ENCODE measurements at regions not wholly inside any gene's neighbourhood (a gene's known extent, or its start where the extent isn't known, plus 50 kb on each side); places are given as distances from the start of the nearest gene placed in this dataset.

DNA sequence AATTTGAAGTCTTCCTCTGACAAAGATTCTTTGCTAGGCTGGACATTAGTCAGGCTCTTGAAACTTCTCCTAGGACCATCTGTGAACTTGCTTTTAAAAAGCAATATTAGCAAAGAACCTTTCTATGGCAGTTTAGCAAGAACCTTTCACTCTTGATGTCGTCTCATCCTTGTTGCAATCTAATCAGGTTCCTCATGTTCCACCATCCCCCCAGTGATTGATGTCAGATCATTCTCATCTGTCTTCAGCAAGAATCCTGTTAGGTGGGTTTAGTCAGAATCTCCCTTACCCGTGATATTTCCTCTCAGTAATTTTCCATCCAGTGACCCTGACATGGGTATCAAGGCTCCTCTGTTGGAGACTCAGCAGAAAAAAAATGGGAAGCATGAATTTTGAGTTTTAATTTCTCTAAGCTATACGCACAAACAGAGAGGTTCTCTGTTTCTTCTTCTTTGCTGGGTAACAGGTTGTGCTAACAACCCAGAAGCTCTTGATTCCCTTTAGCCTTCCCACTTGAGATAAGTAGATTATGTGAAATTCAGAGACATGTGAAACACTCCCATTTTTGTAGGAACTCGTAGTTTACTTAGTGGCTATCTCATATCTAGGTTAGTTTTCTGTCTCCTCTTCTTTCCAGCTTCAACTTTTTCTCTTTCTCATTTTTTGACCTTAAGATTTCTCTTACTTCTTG lies 507.4 kb downstream of the C4orf33 start:
- TF ChIP-seq, protein P1, sequence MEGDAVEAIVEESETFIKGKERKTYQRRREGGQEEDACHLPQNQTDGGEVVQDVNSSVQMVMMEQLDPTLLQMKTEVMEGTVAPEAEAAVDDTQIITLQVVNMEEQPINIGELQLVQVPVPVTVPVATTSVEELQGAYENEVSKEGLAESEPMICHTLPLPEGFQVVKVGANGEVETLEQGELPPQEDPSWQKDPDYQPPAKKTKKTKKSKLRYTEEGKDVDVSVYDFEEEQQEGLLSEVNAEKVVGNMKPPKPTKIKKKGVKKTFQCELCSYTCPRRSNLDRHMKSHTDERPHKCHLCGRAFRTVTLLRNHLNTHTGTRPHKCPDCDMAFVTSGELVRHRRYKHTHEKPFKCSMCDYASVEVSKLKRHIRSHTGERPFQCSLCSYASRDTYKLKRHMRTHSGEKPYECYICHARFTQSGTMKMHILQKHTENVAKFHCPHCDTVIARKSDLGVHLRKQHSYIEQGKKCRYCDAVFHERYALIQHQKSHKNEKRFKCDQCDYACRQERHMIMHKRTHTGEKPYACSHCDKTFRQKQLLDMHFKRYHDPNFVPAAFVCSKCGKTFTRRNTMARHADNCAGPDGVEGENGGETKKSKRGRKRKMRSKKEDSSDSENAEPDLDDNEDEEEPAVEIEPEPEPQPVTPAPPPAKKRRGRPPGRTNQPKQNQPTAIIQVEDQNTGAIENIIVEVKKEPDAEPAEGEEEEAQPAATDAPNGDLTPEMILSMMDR (IDR thresholded peaks at IDR 0.05; ENCODE audit: poor library complexity, severe bottlenecking), result no peak
- TF ChIP-seq EZH2 (IDR thresholded peaks at IDR 0.05; ENCODE audit: borderline replicate concordance, insufficient read depth, low read length, poor library complexity, severe bottlenecking), result no peak
- TF ChIP-seq, protein P2, sequence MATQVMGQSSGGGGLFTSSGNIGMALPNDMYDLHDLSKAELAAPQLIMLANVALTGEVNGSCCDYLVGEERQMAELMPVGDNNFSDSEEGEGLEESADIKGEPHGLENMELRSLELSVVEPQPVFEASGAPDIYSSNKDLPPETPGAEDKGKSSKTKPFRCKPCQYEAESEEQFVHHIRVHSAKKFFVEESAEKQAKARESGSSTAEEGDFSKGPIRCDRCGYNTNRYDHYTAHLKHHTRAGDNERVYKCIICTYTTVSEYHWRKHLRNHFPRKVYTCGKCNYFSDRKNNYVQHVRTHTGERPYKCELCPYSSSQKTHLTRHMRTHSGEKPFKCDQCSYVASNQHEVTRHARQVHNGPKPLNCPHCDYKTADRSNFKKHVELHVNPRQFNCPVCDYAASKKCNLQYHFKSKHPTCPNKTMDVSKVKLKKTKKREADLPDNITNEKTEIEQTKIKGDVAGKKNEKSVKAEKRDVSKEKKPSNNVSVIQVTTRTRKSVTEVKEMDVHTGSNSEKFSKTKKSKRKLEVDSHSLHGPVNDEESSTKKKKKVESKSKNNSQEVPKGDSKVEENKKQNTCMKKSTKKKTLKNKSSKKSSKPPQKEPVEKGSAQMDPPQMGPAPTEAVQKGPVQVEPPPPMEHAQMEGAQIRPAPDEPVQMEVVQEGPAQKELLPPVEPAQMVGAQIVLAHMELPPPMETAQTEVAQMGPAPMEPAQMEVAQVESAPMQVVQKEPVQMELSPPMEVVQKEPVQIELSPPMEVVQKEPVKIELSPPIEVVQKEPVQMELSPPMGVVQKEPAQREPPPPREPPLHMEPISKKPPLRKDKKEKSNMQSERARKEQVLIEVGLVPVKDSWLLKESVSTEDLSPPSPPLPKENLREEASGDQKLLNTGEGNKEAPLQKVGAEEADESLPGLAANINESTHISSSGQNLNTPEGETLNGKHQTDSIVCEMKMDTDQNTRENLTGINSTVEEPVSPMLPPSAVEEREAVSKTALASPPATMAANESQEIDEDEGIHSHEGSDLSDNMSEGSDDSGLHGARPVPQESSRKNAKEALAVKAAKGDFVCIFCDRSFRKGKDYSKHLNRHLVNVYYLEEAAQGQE (IDR thresholded peaks at IDR 0.05; ENCODE audit: borderline replicate concordance), result no peak

Measured in neural cell (in vitro differentiated cells).